Neuronal stem cell (in vitro differentiated cells): ENCODE measurements at regions not wholly inside any gene's neighbourhood (a gene's known extent, or its start where the extent isn't known, plus 50 kb on each side); places are given as distances from the start of the nearest gene placed in this dataset.

Experiments used
- DNase-seq: peaks from one replicate; pipeline ENCODE4 v3.0.0-alpha.2; 2013; ENCODE audit warnings: low spot score
- H2AFZ ChIP-seq: one replicate; pipeline ENCODE4 v1.6.1; 2013; ENCODE audit warnings: mild to moderate bottlenecking, low read length, inconsistent platforms
- H2AK5ac ChIP-seq: 2 replicates; pipeline ENCODE4 v1.6.1; 2013; ENCODE audit warnings: low read depth, mild to moderate bottlenecking, inconsistent platforms, low read length, moderate library complexity, mixed read lengths
- H2BK120ac ChIP-seq: 2 replicates; pipeline ENCODE4 v1.6.1; 2013; ENCODE audit warnings: low read depth, mild to moderate bottlenecking, inconsistent platforms, low read length, moderate library complexity, mixed read lengths
- H2BK12ac ChIP-seq: one replicate; pipeline ENCODE4 v1.6.1; 2013; ENCODE audit warnings: low read length, inconsistent platforms
- H2BK15ac ChIP-seq: 2 replicates; pipeline ENCODE4 v1.6.1; 2013; ENCODE audit warnings: mild to moderate bottlenecking, low read length, inconsistent platforms, mixed read lengths
- H2BK5ac ChIP-seq: one replicate; pipeline ENCODE4 v1.6.1; 2013; ENCODE audit warnings: inconsistent platforms, mild to moderate bottlenecking, low read length, moderate library complexity
- H3K14ac ChIP-seq: one replicate; pipeline ENCODE4 v1.6.1; 2013; ENCODE audit warnings: low read length, inconsistent platforms
- H3K18ac ChIP-seq: 2 replicates; pipeline ENCODE4 v1.6.1; 2013; ENCODE audit warnings: low read length, inconsistent platforms
- H3K23ac ChIP-seq: 2 replicates; pipeline ENCODE4 v1.6.1; 2013; ENCODE audit warnings: low read depth, mild to moderate bottlenecking, mixed read lengths, low read length, inconsistent platforms; ENCODE audit not compliant: poor library complexity
- H3K27ac ChIP-seq: replicated peaks from 3 replicates; pipeline ENCODE4 v1.5.1; 2013; ENCODE audit warnings: low read length, inconsistent platforms
- H3K27me3 ChIP-seq, 3 experiments: 2 replicates each; pipeline ENCODE4 v1.6.1; 2013; ENCODE audit warnings: low read length in 3 of 3, mild to moderate bottlenecking in 2 of 3, inconsistent platforms in 1 of 3, low read depth in 1 of 3, mixed read lengths in 1 of 3, moderate library complexity in 1 of 3; ENCODE audit not compliant: control insufficient read depth in 3 of 3, insufficient read depth in 3 of 3
- H3K36me3 ChIP-seq, 2 donors: replicated peaks in 1 of 2; 2 replicates each; pipeline ENCODE4 v1.6.1; 2013; ENCODE audit warnings: low read length in 2 of 2; ENCODE audit not compliant: control insufficient read depth in 2 of 2, insufficient read depth in 2 of 2
- H3K4ac ChIP-seq: 2 replicates; pipeline ENCODE4 v1.6.1; 2013; ENCODE audit warnings: inconsistent platforms, mild to moderate bottlenecking, low read length, moderate library complexity
- H3K4me1 ChIP-seq, 2 donors: 1 replicate in 1 of 2; 2 replicates in 1 of 2; pipeline ENCODE4 v1.6.1; 2013; ENCODE audit warnings: low read length in 2 of 2, low read depth in 1 of 2; ENCODE audit not compliant: control insufficient read depth in 2 of 2, insufficient read depth in 1 of 2
- H3K4me2 ChIP-seq: one replicate; pipeline ENCODE4 v1.6.1; 2013; ENCODE audit warnings: mild to moderate bottlenecking, low read length, inconsistent platforms; ENCODE audit not compliant: insufficient read depth, poor library complexity, severe bottlenecking
- H3K4me3 ChIP-seq, 2 donors: 2 replicates each; pipeline ENCODE4 v1.5.1; 2013; ENCODE audit warnings: low read length in 2 of 2, mild to moderate bottlenecking in 2 of 2, inconsistent platforms in 1 of 2, moderate library complexity in 1 of 2
- H3K79me1 ChIP-seq: one replicate; pipeline ENCODE4 v1.6.1; 2013; ENCODE audit warnings: low read depth, mild to moderate bottlenecking, inconsistent platforms, low read length, moderate library complexity
- H3K9ac ChIP-seq: one replicate; pipeline ENCODE4 v1.6.1; 2013; ENCODE audit warnings: mild to moderate bottlenecking, low read depth, low read length, inconsistent platforms; ENCODE audit not compliant: poor library complexity
- H3K9me3 ChIP-seq, 2 donors: replicated peaks in 1 of 2; 2 replicates each; pipeline versions ENCODE3 to v1.6.1; 2013; ENCODE audit warnings: low read length in 2 of 2, mild to moderate bottlenecking in 2 of 2, inconsistent platforms in 1 of 2, low read depth in 1 of 2, mixed read lengths in 1 of 2, moderate library complexity in 1 of 2; ENCODE audit not compliant: control insufficient read depth in 2 of 2, insufficient read depth in 1 of 2
- H4K8ac ChIP-seq: one replicate; pipeline ENCODE4 v1.6.1; 2013; ENCODE audit warnings: low read depth, mild to moderate bottlenecking, inconsistent platforms, low read length, moderate library complexity
- H4K91ac ChIP-seq: one replicate; pipeline ENCODE4 v1.6.1; 2013; ENCODE audit warnings: low read length, low read depth, mild to moderate bottlenecking, inconsistent platforms; ENCODE audit not compliant: poor library complexity
- WGBS, 2 donors: extraction: QIAGEN DNeasy Blood & Tissue Kit; methylation state at CpG; one replicate each; pipeline ENCODE4 v1.1.7; 2013; ENCODE audit warnings: missing lambda C conversion rate in 2 of 2, mixed read lengths in 1 of 2; ENCODE audit not compliant: insufficient read length in 2 of 2, insufficient replicate concordance in 1 of 2; ENCODE audit errors: extremely low coverage in 2 of 2; 5-methylcytosine and 5-hydroxymethylcytosine counted together

- H3K27me3 ChIP-seq, result no peaks in the 10 kb centered on the region
- no peak overlapping the region for H2BK5ac ChIP-seq
- no peaks in the 10 kb centered on the region for H3K79me1 ChIP-seq
- WGBS, 2 donors, result no CpG with 5 or more reads among the region's 1 CpG
- H2BK120ac ChIP-seq, result no peak overlapping the region
- no peak overlapping the region for H3K23ac ChIP-seq
- no peaks in the 10 kb centered on the region for H3K4me1 ChIP-seq
- H2BK12ac ChIP-seq, result no peak overlapping the region
- H3K27ac ChIP-seq, result no peak overlapping the region
- H4K8ac ChIP-seq, result no peak overlapping the region
- no peak overlapping the region for H2BK15ac ChIP-seq
- H3K4me3 ChIP-seq, result no peak overlapping the region
- H3K9me3 ChIP-seq, result no peaks in the 10 kb centered on the region
- H3K4me2 ChIP-seq, result no peak overlapping the region
- H3K9ac ChIP-seq, result no peak overlapping the region
- peak overlapping the region; percentile 20 for H2AFZ ChIP-seq
- H3K4ac ChIP-seq, result no peak overlapping the region
- no peaks in the 10 kb centered on the region for H3K36me3 ChIP-seq
- no peak overlapping the region for H4K91ac ChIP-seq
- H2AK5ac ChIP-seq, result no peak overlapping the region
- no peak for DNase-seq
- no peak overlapping the region for H3K14ac ChIP-seq
- H3K18ac ChIP-seq, result no peak overlapping the region
Measured at GRCh38 chr4:111689731-111690130, 455.5 kb upstream of the FAM241A start.

GRCh38 chr4:111693758-111694157, 451.5 kb upstream of the FAM241A start:
- no peak overlapping the region for H3K27ac ChIP-seq
- H2BK12ac ChIP-seq, result no peak overlapping the region
- no peak overlapping the region for H4K8ac ChIP-seq
- WGBS, 2 donors, result no CpG with 5 or more reads among the region's 2 CpGs
- no peak overlapping the region for H3K9ac ChIP-seq
- H3K4ac ChIP-seq, result no peak overlapping the region
- no peak overlapping the region for H2BK120ac ChIP-seq
- no peak overlapping the region for H3K18ac ChIP-seq
- no peaks in the 10 kb centered on the region for H3K27me3 ChIP-seq
- no peaks in the 10 kb centered on the region for H3K79me1 ChIP-seq
- H2BK15ac ChIP-seq, result no peak overlapping the region
- no peak overlapping the region for H3K4me3 ChIP-seq
- H3K23ac ChIP-seq, result no peak overlapping the region
- DNase-seq, result no peak
- peaks cover 0 to 5% of the 10 kb centered on the region in 2 donors for H3K4me1 ChIP-seq
- H2BK5ac ChIP-seq, result no peak overlapping the region
- no peak overlapping the region for H2AK5ac ChIP-seq
- H3K9me3 ChIP-seq, result no peaks in the 10 kb centered on the region
- no peak overlapping the region for H4K91ac ChIP-seq
- H3K14ac ChIP-seq, result no peak overlapping the region
- no peaks in the 10 kb centered on the region for H3K36me3 ChIP-seq
- no peak overlapping the region for H3K4me2 ChIP-seq
- no peak overlapping the region for H2AFZ ChIP-seq

- Histone ChIP-seq H3K14ac (no peak overlapping the region), H3K4me3 (no peak overlapping the region), H4K91ac (no peak overlapping the region), H3K23ac (no peak overlapping the region), H2AFZ (no peak overlapping the region), H2BK120ac (no peak overlapping the region), H3K9ac (no peak overlapping the region), H3K4me2 (no peak overlapping the region), H3K79me1 (no peaks in the 10 kb centered on the region), H3K27me3 (no peaks in the 10 kb centered on the region), H2BK12ac (no peak overlapping the region), H3K9me3 (no peaks in the 10 kb centered on the region), H2BK15ac (no peak overlapping the region), H3K36me3 (no peaks in the 10 kb centered on the region), H3K4ac (no peak overlapping the region), H3K4me1 (peaks cover 0 to 5% of the 10 kb centered on the region in 2 donors), H3K27ac (no peak overlapping the region), H2BK5ac (no peak overlapping the region), H3K18ac (no peak overlapping the region), H2AK5ac (no peak overlapping the region), H4K8ac (no peak overlapping the region)
- DNase-seq, result no peak
- WGBS, 2 donors, result no CpG with 5 or more reads among the region's 2 CpGs
Measured at GRCh38 chr4:111695677-111696076, 449.6 kb upstream of the FAM241A start.

GRCh38 chr4:111696505-111696904, 448.7 kb upstream of the FAM241A start:
- H3K4me1 ChIP-seq, result peaks cover 0 to 5% of the 10 kb centered on the region in 2 donors
- H3K4me3 ChIP-seq, result no peak overlapping the region
- DNase-seq, result no peak
- H4K8ac ChIP-seq, result no peak overlapping the region
- H2AK5ac ChIP-seq, result no peak overlapping the region
- no peak overlapping the region for H2BK5ac ChIP-seq
- H2BK15ac ChIP-seq, result no peak overlapping the region
- H3K18ac ChIP-seq, result no peak overlapping the region
- H3K36me3 ChIP-seq, result no peaks in the 10 kb centered on the region
- no CpG with 5 or more reads among the region's 2 CpGs for WGBS, 2 donors
- no peaks in the 10 kb centered on the region for H3K9me3 ChIP-seq
- no peak overlapping the region for H4K91ac ChIP-seq
- H3K4ac ChIP-seq, result no peak overlapping the region
- no peak overlapping the region for H3K23ac ChIP-seq
- no peak overlapping the region for H3K4me2 ChIP-seq
- no peak overlapping the region for H2BK120ac ChIP-seq
- H3K9ac ChIP-seq, result no peak overlapping the region
- no peaks in the 10 kb centered on the region for H3K27me3 ChIP-seq
- H3K79me1 ChIP-seq, result no peaks in the 10 kb centered on the region
- H3K27ac ChIP-seq, result no peak overlapping the region
- no peak overlapping the region for H2BK12ac ChIP-seq
- no peak overlapping the region for H2AFZ ChIP-seq
- H3K14ac ChIP-seq, result no peak overlapping the region
